Hepatocyte (in vitro differentiated cells): ENCODE measurements at regions not wholly inside any gene's neighbourhood (a gene's known extent, or its start where the extent isn't known, plus 50 kb on each side); places are given as distances from the start of the nearest gene placed in this dataset.

Source experiments
- CTCF ChIP-seq: fragments of 200-600 bp; sonication (generic); IDR thresholded peaks from 2 replicates; pipeline ENCODE4 v1.5.1; 2016; ENCODE audit warnings: antibody characterized with exemption, mild to moderate bottlenecking; ENCODE audit not compliant: poor library complexity
- EZH2 ChIP-seq: fragments of 200-600 bp; sonication (generic); IDR thresholded peaks from 2 replicates; pipeline ENCODE4 v1.6.1; 2016; ENCODE audit warnings: antibody characterized with exemption, mild to moderate bottlenecking, borderline replicate concordance
- EZH2phosphoT487 ChIP-seq: fragments of 200-600 bp; sonication (generic); IDR thresholded peaks from one replicate; pipeline ENCODE4 v1.6.1; 2018; ENCODE audit warnings: antibody characterized with exemption, mild to moderate bottlenecking, low read depth, moderate library complexity; ENCODE audit not compliant: unreplicated experiment, severe bottlenecking

GRCh38 chr10:21284301-21284700 is 241.2 kb downstream of the SKIDA1 start:
- TF ChIP-seq CTCF (no peak), EZH2phosphoT487 (no peak), EZH2 (no peak)
